SK-N-SH (cell line): ENCODE measurements at regions not wholly inside any gene's neighbourhood (a gene's known extent, or its start where the extent isn't known, plus 50 kb on each side); places are given as distances from the start of the nearest gene placed in this dataset.

Experiments used
- FOXM1 ChIP-seq: IDR thresholded peaks from 2 replicates; pipeline ENCODE4 v1.4.0; 2012; ENCODE audit warnings: low read depth, mild to moderate bottlenecking
- GABPA ChIP-seq: IDR thresholded peaks from 2 replicates; pipeline ENCODE4 v1.4.0; 2012; ENCODE audit warnings: low read depth, mild to moderate bottlenecking
- JUND ChIP-seq: IDR thresholded peaks from 2 replicates; pipeline ENCODE4 v1.4.0; 2012
- RAD21 ChIP-seq: IDR thresholded peaks from 2 replicates; pipeline ENCODE4 v1.6.1; 2012; ENCODE audit warnings: mild to moderate bottlenecking, low read length
- RCOR1 ChIP-seq: fragments of 150-350 bp; IDR thresholded peaks from 2 replicates; pipeline ENCODE4 v1.6.1; 2017; ENCODE audit warnings: antibody characterized with exemption, low read length
- RFX5 ChIP-seq: IDR thresholded peaks from 2 replicates; pipeline ENCODE4 v1.6.1; 2012; ENCODE audit warnings: mild to moderate bottlenecking, improper control_type of control experiment, low read length
- TEAD4 ChIP-seq: IDR thresholded peaks from 2 replicates; pipeline ENCODE4 v1.4.0; 2012; ENCODE audit warnings: mild to moderate bottlenecking, borderline replicate concordance; ENCODE audit not compliant: insufficient read depth
- YY1 ChIP-seq: IDR thresholded peaks from 2 replicates; pipeline ENCODE4 v1.4.0; 2012; ENCODE audit warnings: low read depth, mild to moderate bottlenecking
- TF ChIP-seq, protein P1 (sequence below): fragments of 200-600 bp; sonication (generic); IDR thresholded peaks from 2 replicates; pipeline ENCODE4 v1.6.1; 2017; ENCODE audit warnings: antibody characterized with exemption, mild to moderate bottlenecking, moderate library complexity
- TF ChIP-seq, protein P2 (sequence below): IDR thresholded peaks from 2 replicates; pipeline ENCODE4; 2012
- TF ChIP-seq, protein P3 (sequence below): IDR thresholded peaks from 2 replicates; pipeline ENCODE4 v1.6.1; 2012; ENCODE audit warnings: mild to moderate bottlenecking, low read depth, low read length, moderate library complexity
- TF ChIP-seq, protein P4 (sequence below): IDR thresholded peaks from 2 replicates; pipeline ENCODE4 v1.4.0; 2012; ENCODE audit warnings: low read depth

DNA sequence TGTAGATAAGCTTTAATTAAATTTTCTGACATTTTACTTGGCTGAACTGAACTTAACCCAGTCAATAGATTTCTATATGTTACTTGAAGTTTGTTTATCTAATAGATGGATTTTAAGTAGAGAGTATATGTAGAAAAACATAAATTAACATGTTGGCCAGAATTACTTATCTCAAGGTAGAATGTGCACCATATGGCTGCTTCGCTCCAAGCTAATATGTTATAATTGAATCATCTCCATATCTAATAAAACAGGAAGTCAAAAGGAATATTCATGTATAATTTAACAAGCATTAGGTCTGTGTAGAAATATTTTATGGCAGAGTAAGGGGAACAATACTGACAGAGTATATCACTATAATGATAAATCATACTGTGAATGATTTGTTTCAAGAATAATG lies 650.7 kb upstream of the ALCAM start:
- no peak for TF ChIP-seq YY1
- no peak for TF ChIP-seq FOXM1
- TF ChIP-seq, protein P1, sequence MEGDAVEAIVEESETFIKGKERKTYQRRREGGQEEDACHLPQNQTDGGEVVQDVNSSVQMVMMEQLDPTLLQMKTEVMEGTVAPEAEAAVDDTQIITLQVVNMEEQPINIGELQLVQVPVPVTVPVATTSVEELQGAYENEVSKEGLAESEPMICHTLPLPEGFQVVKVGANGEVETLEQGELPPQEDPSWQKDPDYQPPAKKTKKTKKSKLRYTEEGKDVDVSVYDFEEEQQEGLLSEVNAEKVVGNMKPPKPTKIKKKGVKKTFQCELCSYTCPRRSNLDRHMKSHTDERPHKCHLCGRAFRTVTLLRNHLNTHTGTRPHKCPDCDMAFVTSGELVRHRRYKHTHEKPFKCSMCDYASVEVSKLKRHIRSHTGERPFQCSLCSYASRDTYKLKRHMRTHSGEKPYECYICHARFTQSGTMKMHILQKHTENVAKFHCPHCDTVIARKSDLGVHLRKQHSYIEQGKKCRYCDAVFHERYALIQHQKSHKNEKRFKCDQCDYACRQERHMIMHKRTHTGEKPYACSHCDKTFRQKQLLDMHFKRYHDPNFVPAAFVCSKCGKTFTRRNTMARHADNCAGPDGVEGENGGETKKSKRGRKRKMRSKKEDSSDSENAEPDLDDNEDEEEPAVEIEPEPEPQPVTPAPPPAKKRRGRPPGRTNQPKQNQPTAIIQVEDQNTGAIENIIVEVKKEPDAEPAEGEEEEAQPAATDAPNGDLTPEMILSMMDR, result no peak
- TF ChIP-seq RFX5, result no peak
- TF ChIP-seq RAD21, result no peak
- TF ChIP-seq, protein P2, sequence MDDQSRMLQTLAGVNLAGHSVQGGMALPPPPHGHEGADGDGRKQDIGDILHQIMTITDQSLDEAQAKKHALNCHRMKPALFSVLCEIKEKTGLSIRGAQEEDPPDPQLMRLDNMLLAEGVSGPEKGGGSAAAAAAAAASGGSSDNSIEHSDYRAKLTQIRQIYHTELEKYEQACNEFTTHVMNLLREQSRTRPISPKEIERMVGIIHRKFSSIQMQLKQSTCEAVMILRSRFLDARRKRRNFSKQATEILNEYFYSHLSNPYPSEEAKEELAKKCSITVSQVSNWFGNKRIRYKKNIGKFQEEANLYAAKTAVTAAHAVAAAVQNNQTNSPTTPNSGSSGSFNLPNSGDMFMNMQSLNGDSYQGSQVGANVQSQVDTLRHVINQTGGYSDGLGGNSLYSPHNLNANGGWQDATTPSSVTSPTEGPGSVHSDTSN, result no peak
- no peak for TF ChIP-seq TEAD4
- TF ChIP-seq, protein P3, sequence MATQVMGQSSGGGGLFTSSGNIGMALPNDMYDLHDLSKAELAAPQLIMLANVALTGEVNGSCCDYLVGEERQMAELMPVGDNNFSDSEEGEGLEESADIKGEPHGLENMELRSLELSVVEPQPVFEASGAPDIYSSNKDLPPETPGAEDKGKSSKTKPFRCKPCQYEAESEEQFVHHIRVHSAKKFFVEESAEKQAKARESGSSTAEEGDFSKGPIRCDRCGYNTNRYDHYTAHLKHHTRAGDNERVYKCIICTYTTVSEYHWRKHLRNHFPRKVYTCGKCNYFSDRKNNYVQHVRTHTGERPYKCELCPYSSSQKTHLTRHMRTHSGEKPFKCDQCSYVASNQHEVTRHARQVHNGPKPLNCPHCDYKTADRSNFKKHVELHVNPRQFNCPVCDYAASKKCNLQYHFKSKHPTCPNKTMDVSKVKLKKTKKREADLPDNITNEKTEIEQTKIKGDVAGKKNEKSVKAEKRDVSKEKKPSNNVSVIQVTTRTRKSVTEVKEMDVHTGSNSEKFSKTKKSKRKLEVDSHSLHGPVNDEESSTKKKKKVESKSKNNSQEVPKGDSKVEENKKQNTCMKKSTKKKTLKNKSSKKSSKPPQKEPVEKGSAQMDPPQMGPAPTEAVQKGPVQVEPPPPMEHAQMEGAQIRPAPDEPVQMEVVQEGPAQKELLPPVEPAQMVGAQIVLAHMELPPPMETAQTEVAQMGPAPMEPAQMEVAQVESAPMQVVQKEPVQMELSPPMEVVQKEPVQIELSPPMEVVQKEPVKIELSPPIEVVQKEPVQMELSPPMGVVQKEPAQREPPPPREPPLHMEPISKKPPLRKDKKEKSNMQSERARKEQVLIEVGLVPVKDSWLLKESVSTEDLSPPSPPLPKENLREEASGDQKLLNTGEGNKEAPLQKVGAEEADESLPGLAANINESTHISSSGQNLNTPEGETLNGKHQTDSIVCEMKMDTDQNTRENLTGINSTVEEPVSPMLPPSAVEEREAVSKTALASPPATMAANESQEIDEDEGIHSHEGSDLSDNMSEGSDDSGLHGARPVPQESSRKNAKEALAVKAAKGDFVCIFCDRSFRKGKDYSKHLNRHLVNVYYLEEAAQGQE, result no peak
- TF ChIP-seq JUND, result no peak
- TF ChIP-seq GABPA, result no peak
- TF ChIP-seq, protein P4, sequence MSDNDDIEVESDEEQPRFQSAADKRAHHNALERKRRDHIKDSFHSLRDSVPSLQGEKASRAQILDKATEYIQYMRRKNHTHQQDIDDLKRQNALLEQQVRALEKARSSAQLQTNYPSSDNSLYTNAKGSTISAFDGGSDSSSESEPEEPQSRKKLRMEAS, result no peak
- TF ChIP-seq RCOR1, result 0 out of 2 replicates have a peak, but pooled peaks have one; percentile 40
